ENCODE measurements at regions not wholly inside any gene's neighbourhood (a gene's known extent, or its start where the extent isn't known, plus 50 kb on each side); places are given as distances from the start of the nearest gene placed in this dataset.
A peak's percentile ranks its signal among the peaks of the same experiment; 100 is the strongest.

- H3K36me3 Mint-ChIP-seq (ENCODE audit: insufficient read depth, unreplicated experiment) = no peaks in the 10 kb centered on the region
- TF ChIP-seq CTCF (IDR thresholded peaks at IDR 0.05; ENCODE audit: unreplicated experiment) = no peak
- no peaks in the 10 kb centered on the region for H3K27me3 Mint-ChIP-seq (ENCODE audit: unreplicated experiment)
- peak overlapping the region; percentile 4 for H3K27ac Mint-ChIP-seq (ENCODE audit: unreplicated experiment)
- no peaks in the 10 kb centered on the region for H3K9me3 Mint-ChIP-seq (ENCODE audit: low read depth, unreplicated experiment)
- intact Hi-C loops (cut with micrococcal nuclease; ENCODE audit: unreplicated experiment) = loop anchor here (5.0 kb wide), 1 partner anchor 84 kb away; no protein-coding TSS in a partner anchor
- DNase-seq = no peak
- no TSS peak for BruUV-seq (replicated peaks)
- CTCF ChIA-PET = no interaction called here
- H3K4me1 Mint-ChIP-seq (ENCODE audit: low read depth, unreplicated experiment) = peaks cover 51% of the 10 kb centered on the region
- H3K4me3 Mint-ChIP-seq (ENCODE audit: low read depth, unreplicated experiment) = no peak overlapping the region
These were observed 407.4 kb downstream of the ENC1 start for GRCh38 chr5:74233091-74233490.

GRCh38 chr5:74232276-74232675, 408.3 kb downstream of the ENC1 start:
- H3K27me3 Mint-ChIP-seq (ENCODE audit: unreplicated experiment) = no peaks in the 10 kb centered on the region
- H3K9me3 Mint-ChIP-seq (ENCODE audit: low read depth, unreplicated experiment) = no peaks in the 10 kb centered on the region
- peak overlapping the region; percentile 63 for H3K27ac Mint-ChIP-seq (ENCODE audit: unreplicated experiment)
- intact Hi-C loops (cut with micrococcal nuclease; ENCODE audit: unreplicated experiment) = loop anchor here (5.0 kb wide), 1 partner anchor 85 kb away; no protein-coding TSS in a partner anchor
- no peak for TF ChIP-seq CTCF (IDR thresholded peaks at IDR 0.05; ENCODE audit: unreplicated experiment)
- H3K4me3 Mint-ChIP-seq (ENCODE audit: low read depth, unreplicated experiment) = no peak overlapping the region
- CTCF ChIA-PET = interaction anchor here (0.7 kb wide), 1 partner anchor 9 kb away, joined by 7 read pairs; no protein-coding TSS in a partner anchor
- H3K36me3 Mint-ChIP-seq (ENCODE audit: insufficient read depth, unreplicated experiment) = no peaks in the 10 kb centered on the region
- no TSS peak for BruUV-seq (replicated peaks)
- peak; percentile 70 for DNase-seq
- H3K4me1 Mint-ChIP-seq (ENCODE audit: low read depth, unreplicated experiment) = peaks cover 43% of the 10 kb centered on the region

GRCh38 chr5:74231697-74232096, 408.8 kb downstream of the ENC1 start:
- CTCF ChIA-PET = interaction anchor here (0.6 to 0.7 kb wide), 2 partner anchors 8 to 471 kb away, joined by 7 to 8 read pairs; no protein-coding TSS in a partner anchor
- peak overlapping the region; percentile 1 for H3K27ac Mint-ChIP-seq (ENCODE audit: unreplicated experiment)
- H3K27me3 Mint-ChIP-seq (ENCODE audit: unreplicated experiment) = no peaks in the 10 kb centered on the region
- no peak overlapping the region for H3K4me3 Mint-ChIP-seq (ENCODE audit: low read depth, unreplicated experiment)
- no peaks in the 10 kb centered on the region for H3K9me3 Mint-ChIP-seq (ENCODE audit: low read depth, unreplicated experiment)
- no peak for TF ChIP-seq CTCF (IDR thresholded peaks at IDR 0.05; ENCODE audit: unreplicated experiment)
- no TSS peak for BruUV-seq (replicated peaks)
- no peak for DNase-seq
- intact Hi-C loops (cut with micrococcal nuclease; ENCODE audit: unreplicated experiment) = loop anchor here (5.0 kb wide), 1 partner anchor 86 kb away; no protein-coding TSS in a partner anchor
- peaks cover 43% of the 10 kb centered on the region for H3K4me1 Mint-ChIP-seq (ENCODE audit: low read depth, unreplicated experiment)
- no peaks in the 10 kb centered on the region for H3K36me3 Mint-ChIP-seq (ENCODE audit: insufficient read depth, unreplicated experiment)

- Mint-ChIP-seq H3K27ac (ENCODE audit: unreplicated experiment) (no peak overlapping the region), H3K4me1 (ENCODE audit: low read depth, unreplicated experiment) (peaks cover 16% of the 10 kb centered on the region), H3K36me3 (ENCODE audit: insufficient read depth, unreplicated experiment) (no peaks in the 10 kb centered on the region), H3K4me3 (ENCODE audit: low read depth, unreplicated experiment) (no peak overlapping the region), H3K27me3 (ENCODE audit: unreplicated experiment) (no peaks in the 10 kb centered on the region), H3K9me3 (ENCODE audit: low read depth, unreplicated experiment) (no peaks in the 10 kb centered on the region)
- BruUV-seq (replicated peaks) = no TSS peak
- TF ChIP-seq CTCF (IDR thresholded peaks at IDR 0.05; ENCODE audit: unreplicated experiment) = no peak
- intact Hi-C loops (cut with micrococcal nuclease; ENCODE audit: unreplicated experiment) = no loop called here
- CTCF ChIA-PET = interaction anchor here (1.4 kb wide), 1 partner anchor 13 kb away, joined by 4 read pairs; no protein-coding TSS in a partner anchor
- no peak for DNase-seq
These were observed 413.6 kb downstream of the ENC1 start for GRCh38 chr5:74226716-74227485.

Measured in Calu3 (cell line).